Neuronal stem cell (in vitro differentiated cells): ENCODE measurements at regions not wholly inside any gene's neighbourhood (a gene's known extent, or its start where the extent isn't known, plus 50 kb on each side); places are given as distances from the start of the nearest gene placed in this dataset.

Source experiments
- DNase-seq: peaks from one replicate; pipeline ENCODE4 v3.0.0-alpha.2; 2013; ENCODE audit warnings: low spot score
- H2AFZ ChIP-seq: one replicate; pipeline ENCODE4 v1.6.1; 2013; ENCODE audit warnings: mild to moderate bottlenecking, low read length, inconsistent platforms
- H2AK5ac ChIP-seq: 2 replicates; pipeline ENCODE4 v1.6.1; 2013; ENCODE audit warnings: low read depth, mild to moderate bottlenecking, inconsistent platforms, low read length, moderate library complexity, mixed read lengths
- H2BK120ac ChIP-seq: 2 replicates; pipeline ENCODE4 v1.6.1; 2013; ENCODE audit warnings: low read depth, mild to moderate bottlenecking, inconsistent platforms, low read length, moderate library complexity, mixed read lengths
- H2BK12ac ChIP-seq: one replicate; pipeline ENCODE4 v1.6.1; 2013; ENCODE audit warnings: low read length, inconsistent platforms
- H2BK15ac ChIP-seq: 2 replicates; pipeline ENCODE4 v1.6.1; 2013; ENCODE audit warnings: mild to moderate bottlenecking, low read length, inconsistent platforms, mixed read lengths
- H2BK5ac ChIP-seq: one replicate; pipeline ENCODE4 v1.6.1; 2013; ENCODE audit warnings: inconsistent platforms, mild to moderate bottlenecking, low read length, moderate library complexity
- H3K14ac ChIP-seq: one replicate; pipeline ENCODE4 v1.6.1; 2013; ENCODE audit warnings: low read length, inconsistent platforms
- H3K18ac ChIP-seq: 2 replicates; pipeline ENCODE4 v1.6.1; 2013; ENCODE audit warnings: low read length, inconsistent platforms
- H3K23ac ChIP-seq: 2 replicates; pipeline ENCODE4 v1.6.1; 2013; ENCODE audit warnings: low read depth, mild to moderate bottlenecking, mixed read lengths, low read length, inconsistent platforms; ENCODE audit not compliant: poor library complexity
- H3K27ac ChIP-seq: replicated peaks from 3 replicates; pipeline ENCODE4 v1.5.1; 2013; ENCODE audit warnings: low read length, inconsistent platforms
- H3K27me3 ChIP-seq, 3 experiments: 2 replicates each; pipeline ENCODE4 v1.6.1; 2013; ENCODE audit warnings: low read length in 3 of 3, mild to moderate bottlenecking in 2 of 3, inconsistent platforms in 1 of 3, low read depth in 1 of 3, mixed read lengths in 1 of 3, moderate library complexity in 1 of 3; ENCODE audit not compliant: control insufficient read depth in 3 of 3, insufficient read depth in 3 of 3
- H3K36me3 ChIP-seq, 2 donors: replicated peaks in 1 of 2; 2 replicates each; pipeline ENCODE4 v1.6.1; 2013; ENCODE audit warnings: low read length in 2 of 2; ENCODE audit not compliant: control insufficient read depth in 2 of 2, insufficient read depth in 2 of 2
- H3K4ac ChIP-seq: 2 replicates; pipeline ENCODE4 v1.6.1; 2013; ENCODE audit warnings: inconsistent platforms, mild to moderate bottlenecking, low read length, moderate library complexity
- H3K4me1 ChIP-seq, 2 donors: 1 replicate in 1 of 2; 2 replicates in 1 of 2; pipeline ENCODE4 v1.6.1; 2013; ENCODE audit warnings: low read length in 2 of 2, low read depth in 1 of 2; ENCODE audit not compliant: control insufficient read depth in 2 of 2, insufficient read depth in 1 of 2
- H3K4me2 ChIP-seq: one replicate; pipeline ENCODE4 v1.6.1; 2013; ENCODE audit warnings: mild to moderate bottlenecking, low read length, inconsistent platforms; ENCODE audit not compliant: insufficient read depth, poor library complexity, severe bottlenecking
- H3K4me3 ChIP-seq, 2 donors: 2 replicates each; pipeline ENCODE4 v1.5.1; 2013; ENCODE audit warnings: low read length in 2 of 2, mild to moderate bottlenecking in 2 of 2, inconsistent platforms in 1 of 2, moderate library complexity in 1 of 2
- H3K79me1 ChIP-seq: one replicate; pipeline ENCODE4 v1.6.1; 2013; ENCODE audit warnings: low read depth, mild to moderate bottlenecking, inconsistent platforms, low read length, moderate library complexity
- H3K9ac ChIP-seq: one replicate; pipeline ENCODE4 v1.6.1; 2013; ENCODE audit warnings: mild to moderate bottlenecking, low read depth, low read length, inconsistent platforms; ENCODE audit not compliant: poor library complexity
- H3K9me3 ChIP-seq, 2 donors: replicated peaks in 1 of 2; 2 replicates each; pipeline versions ENCODE3 to v1.6.1; 2013; ENCODE audit warnings: low read length in 2 of 2, mild to moderate bottlenecking in 2 of 2, inconsistent platforms in 1 of 2, low read depth in 1 of 2, mixed read lengths in 1 of 2, moderate library complexity in 1 of 2; ENCODE audit not compliant: control insufficient read depth in 2 of 2, insufficient read depth in 1 of 2
- H4K8ac ChIP-seq: one replicate; pipeline ENCODE4 v1.6.1; 2013; ENCODE audit warnings: low read depth, mild to moderate bottlenecking, inconsistent platforms, low read length, moderate library complexity
- H4K91ac ChIP-seq: one replicate; pipeline ENCODE4 v1.6.1; 2013; ENCODE audit warnings: low read length, low read depth, mild to moderate bottlenecking, inconsistent platforms; ENCODE audit not compliant: poor library complexity
- WGBS, 2 donors: extraction: QIAGEN DNeasy Blood & Tissue Kit; methylation state at CpG; one replicate each; pipeline ENCODE4 v1.1.7; 2013; ENCODE audit warnings: missing lambda C conversion rate in 2 of 2, mixed read lengths in 1 of 2; ENCODE audit not compliant: insufficient read length in 2 of 2, insufficient replicate concordance in 1 of 2; ENCODE audit errors: extremely low coverage in 2 of 2; 5-methylcytosine and 5-hydroxymethylcytosine counted together

DNA sequence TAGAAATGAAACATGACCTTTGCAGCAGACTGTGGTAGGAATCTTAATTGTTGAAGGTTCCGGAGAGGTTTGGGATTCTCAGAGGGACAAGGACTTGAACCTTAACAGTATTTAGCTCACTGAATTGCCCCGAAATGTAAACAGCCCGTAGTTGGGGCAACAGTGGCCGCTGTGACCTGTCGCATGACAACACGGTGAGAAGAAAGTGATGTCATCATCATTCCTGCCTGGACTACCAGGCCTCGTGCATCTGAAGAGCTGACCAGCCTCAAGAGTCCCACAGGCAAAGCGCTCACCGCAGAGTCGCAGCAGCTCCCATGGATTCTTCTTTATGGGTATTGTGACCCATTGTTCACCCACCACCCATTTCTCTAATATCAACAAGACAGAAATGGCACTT, 250.6 kb downstream of the KLF6 start:
- H3K27ac ChIP-seq, result no peak overlapping the region
- no peak overlapping the region for H3K14ac ChIP-seq
- no CpG with 5 or more reads among the region's 10 CpGs for WGBS, 2 donors

DNA sequence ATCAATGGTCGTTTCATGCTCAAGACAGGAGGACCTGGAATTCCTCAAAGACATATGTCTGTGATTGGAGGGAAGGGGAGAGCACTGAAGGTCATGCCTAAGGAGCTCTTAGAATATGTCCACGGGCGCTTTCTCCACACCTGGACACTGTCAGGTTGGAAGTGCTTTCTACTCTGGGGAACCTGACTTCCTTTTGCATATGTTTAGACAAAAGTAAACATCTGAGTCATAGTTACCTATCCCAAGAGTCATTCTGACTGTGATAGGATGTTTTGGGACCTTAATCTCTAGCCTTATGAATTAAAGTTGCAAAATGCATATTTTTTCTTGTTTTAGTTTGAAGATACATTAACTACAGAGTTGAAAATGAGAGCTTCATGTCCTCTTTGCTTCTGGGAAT, 251.7 kb downstream of the KLF6 start:
- H3K4me2 ChIP-seq, result no peak overlapping the region
- H3K4me3 ChIP-seq, result no peak overlapping the region
- no peak overlapping the region for H3K4ac ChIP-seq
- peaks cover 0 to 1% of the 10 kb centered on the region in 2 donors for H3K4me1 ChIP-seq
- peaks cover 0 to 2% (median 0%) of the 10 kb centered on the region in 3 experiments for H3K27me3 ChIP-seq
- no peaks in the 10 kb centered on the region for H3K36me3 ChIP-seq
- no peak overlapping the region for H2BK12ac ChIP-seq
- DNase-seq, result no peak
- no peak overlapping the region for H2AFZ ChIP-seq
- no peak overlapping the region for H4K8ac ChIP-seq
- H3K27ac ChIP-seq, result no peak overlapping the region
- H2BK120ac ChIP-seq, result no peak overlapping the region
- H2BK5ac ChIP-seq, result no peak overlapping the region
- H2BK15ac ChIP-seq, result no peak overlapping the region
- no peak overlapping the region for H4K91ac ChIP-seq
- no peak overlapping the region for H3K9ac ChIP-seq
- H3K79me1 ChIP-seq, result no peaks in the 10 kb centered on the region
- no peak overlapping the region for H3K23ac ChIP-seq
- H3K9me3 ChIP-seq, result peaks cover 0 to 2% of the 10 kb centered on the region in 2 donors
- no CpG with 5 or more reads among the region's 3 CpGs for WGBS, 2 donors
- H3K18ac ChIP-seq, result no peak overlapping the region
- no peak overlapping the region for H3K14ac ChIP-seq
- H2AK5ac ChIP-seq, result no peak overlapping the region

More for the DNA sequence above, 250.6 kb downstream of the KLF6 start:
- H3K4ac ChIP-seq, result no peak overlapping the region
- H3K4me3 ChIP-seq, result no peak overlapping the region
- H3K27me3 ChIP-seq, result peaks cover 0 to 2% (median 0%) of the 10 kb centered on the region in 3 experiments
- no peaks in the 10 kb centered on the region for H3K79me1 ChIP-seq
- no peak overlapping the region for H4K8ac ChIP-seq
- no peak overlapping the region for H4K91ac ChIP-seq
- no peak overlapping the region for H2BK120ac ChIP-seq
- H2BK12ac ChIP-seq, result no peak overlapping the region
- H3K4me2 ChIP-seq, result no peak overlapping the region
- no peak overlapping the region for H2AFZ ChIP-seq
- no peak for DNase-seq
- H3K9ac ChIP-seq, result no peak overlapping the region
- no peak overlapping the region for H2BK5ac ChIP-seq
- H2BK15ac ChIP-seq, result no peak overlapping the region
- no peak overlapping the region for H3K18ac ChIP-seq
- no peak overlapping the region for H3K23ac ChIP-seq
- H3K4me1 ChIP-seq, result peaks cover 4 to 6% of the 10 kb centered on the region in 2 donors
- no peaks in the 10 kb centered on the region for H3K36me3 ChIP-seq
- H2AK5ac ChIP-seq, result no peak overlapping the region
- H3K9me3 ChIP-seq, result peaks cover 0 to 2% of the 10 kb centered on the region in 2 donors

DNA sequence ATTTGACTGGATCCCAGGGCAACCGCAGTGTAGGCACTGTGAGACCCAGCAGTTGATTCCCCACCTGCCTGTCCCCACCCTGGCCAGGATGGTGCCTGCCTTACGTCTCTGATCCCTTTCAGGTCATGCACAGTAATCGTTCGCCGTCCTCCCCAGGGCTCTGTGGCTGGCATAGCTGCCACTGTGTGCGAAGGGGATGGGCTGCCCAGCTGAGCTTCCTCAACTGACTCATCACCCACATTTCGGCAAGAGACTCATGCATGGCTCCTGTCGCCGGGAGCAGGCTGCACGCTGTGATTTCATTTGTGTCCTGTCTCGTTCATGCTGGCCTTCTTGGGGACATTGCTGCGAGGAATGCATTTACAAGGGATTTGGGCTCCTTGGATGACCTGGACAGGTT, 252.4 kb downstream of the KLF6 start:
- peak overlapping the region; percentile 15 for H3K18ac ChIP-seq
- peaks cover 0 to 2% of the 10 kb centered on the region in 2 donors for H3K9me3 ChIP-seq
- no peak overlapping the region for H4K8ac ChIP-seq
- H3K4ac ChIP-seq, result no peak overlapping the region
- no peak overlapping the region for H2BK12ac ChIP-seq
- H3K9ac ChIP-seq, result no peak overlapping the region
- H3K79me1 ChIP-seq, result no peaks in the 10 kb centered on the region
- H3K14ac ChIP-seq, result no peak overlapping the region
- H3K4me1 ChIP-seq, result peaks cover 0 to 1% of the 10 kb centered on the region in 2 donors
- WGBS, 2 donors, result no CpG with 5 or more reads among the region's 12 CpGs
- no peak overlapping the region for H4K91ac ChIP-seq
- DNase-seq, result no peak
- H3K23ac ChIP-seq, result peak overlapping the region; percentile 67
- H2AK5ac ChIP-seq, result no peak overlapping the region
- H2BK5ac ChIP-seq, result no peak overlapping the region
- peaks cover 0 to 2% (median 0%) of the 10 kb centered on the region in 3 experiments for H3K27me3 ChIP-seq
- H3K27ac ChIP-seq, result no peak overlapping the region
- no peak overlapping the region for H2AFZ ChIP-seq
- no peak overlapping the region for H2BK120ac ChIP-seq
- no peak overlapping the region for H3K4me3 ChIP-seq
- no peak overlapping the region for H3K4me2 ChIP-seq
- H3K36me3 ChIP-seq, result no peaks in the 10 kb centered on the region
- H2BK15ac ChIP-seq, result no peak overlapping the region

DNA sequence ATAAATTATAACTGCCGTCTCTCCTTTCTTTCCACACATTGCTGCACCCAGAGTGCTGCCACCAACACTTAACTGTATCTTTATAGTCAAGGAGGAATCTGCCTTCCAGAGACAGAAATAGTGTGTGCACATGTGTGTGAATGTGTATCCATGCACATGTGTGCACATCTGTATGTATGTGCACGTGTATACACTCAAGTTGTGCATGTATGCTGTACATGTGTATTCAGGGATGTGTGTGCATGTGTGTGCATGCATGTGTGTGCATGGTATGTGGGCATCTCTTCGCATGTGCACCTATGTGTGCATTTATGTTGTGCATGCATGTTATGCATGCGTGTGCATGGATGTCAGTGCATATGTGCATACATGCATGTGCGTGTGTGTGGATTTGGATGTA, 253.3 kb downstream of the KLF6 start:
- H2BK5ac ChIP-seq, result no peak overlapping the region
- no peak overlapping the region for H3K4me2 ChIP-seq
- no peaks in the 10 kb centered on the region for H3K36me3 ChIP-seq
- no peak overlapping the region for H3K4me3 ChIP-seq
- no CpG with 5 or more reads among the region's 5 CpGs for WGBS, 2 donors
- H3K4ac ChIP-seq, result no peak overlapping the region
- no peak overlapping the region for H3K23ac ChIP-seq
- H2BK12ac ChIP-seq, result no peak overlapping the region
- no peak overlapping the region for H2AK5ac ChIP-seq
- no peak overlapping the region for H2BK15ac ChIP-seq
- peaks cover 0 to 2% of the 10 kb centered on the region in 2 donors for H3K9me3 ChIP-seq
- H3K27me3 ChIP-seq, result peaks cover 0 to 2% (median 0%) of the 10 kb centered on the region in 3 experiments
- no peak overlapping the region for H2BK120ac ChIP-seq
- DNase-seq, result no peak
- H3K14ac ChIP-seq, result no peak overlapping the region
- H4K91ac ChIP-seq, result no peak overlapping the region
- H3K18ac ChIP-seq, result no peak overlapping the region
- peaks cover 0 to 1% of the 10 kb centered on the region in 2 donors for H3K4me1 ChIP-seq
- H3K27ac ChIP-seq, result no peak overlapping the region
- no peak overlapping the region for H4K8ac ChIP-seq
- H3K79me1 ChIP-seq, result no peaks in the 10 kb centered on the region
- no peak overlapping the region for H2AFZ ChIP-seq
- H3K9ac ChIP-seq, result no peak overlapping the region
